Suprapubic skin (tissue), 4 donors: ENCODE measurements at regions not wholly inside any gene's neighbourhood (a gene's known extent, or its start where the extent isn't known, plus 50 kb on each side); places are given as distances from the start of the nearest gene placed in this dataset.

Experiments
- DNase-seq, 2 donors: peaks; one replicate each; pipeline ENCODE4 v3.0.0-alpha.2; 2019; ENCODE audit warnings: low spot score in 2 of 2
- H3K27ac ChIP-seq: fragments of 200-600 bp; sonication (generic); one replicate; pipeline ENCODE4 v1.5.1; 2019
- H3K27me3 ChIP-seq: fragments of 200-600 bp; sonication (generic); one replicate; pipeline ENCODE4 v1.5.1; 2019
- H3K36me3 ChIP-seq: fragments of 200-600 bp; sonication (generic); one replicate; pipeline ENCODE4 v1.5.1; 2019
- H3K4me1 ChIP-seq: fragments of 200-600 bp; sonication (generic); one replicate; pipeline ENCODE4 v1.5.1; 2019
- H3K4me3 ChIP-seq: fragments of 200-600 bp; sonication (generic); one replicate; pipeline ENCODE4 v1.5.1; 2019; ENCODE audit warnings: mild to moderate bottlenecking
- H3K9me3 ChIP-seq: fragments of 200-600 bp; sonication (generic); one replicate; pipeline ENCODE4 v1.5.1; 2019
- EP300 ChIP-seq: sonication (generic); formaldehyde crosslinking; IDR thresholded peaks from one replicate; pipeline ENCODE4 v1.6.1; 2017; ENCODE audit warnings: antibody characterized with exemption
- POLR2A ChIP-seq, 2 donors: fragments of 450-650 bp; IDR thresholded peaks; one replicate each; pipeline ENCODE4 v1.6.1; 2017; ENCODE audit warnings: antibody characterized with exemption in 2 of 2, mild to moderate bottlenecking in 2 of 2, moderate library complexity in 2 of 2
- POLR2AphosphoS5 ChIP-seq, 3 donors: sonication (generic); formaldehyde crosslinking; IDR thresholded peaks; one replicate each; pipeline ENCODE4 v1.6.1; 2017; ENCODE audit warnings: antibody characterized with exemption in 3 of 3
- WGBS: methylation state at CpG from one replicate; pipeline ENCODE4 v1.1.5; 2018; 5-methylcytosine and 5-hydroxymethylcytosine counted together
- TF ChIP-seq, protein P1 (sequence below), 2 donors: fragments of 200-600 bp in 1 of 2; fragments of 450-650 bp in 1 of 2; sonication (generic) in 1 of 2; IDR thresholded peaks; one replicate each; pipeline ENCODE4 v1.5.1; 2016 to 2019; ENCODE audit warnings: antibody characterized with exemption in 2 of 2, mild to moderate bottlenecking in 1 of 2, moderate library complexity in 1 of 2

DNA sequence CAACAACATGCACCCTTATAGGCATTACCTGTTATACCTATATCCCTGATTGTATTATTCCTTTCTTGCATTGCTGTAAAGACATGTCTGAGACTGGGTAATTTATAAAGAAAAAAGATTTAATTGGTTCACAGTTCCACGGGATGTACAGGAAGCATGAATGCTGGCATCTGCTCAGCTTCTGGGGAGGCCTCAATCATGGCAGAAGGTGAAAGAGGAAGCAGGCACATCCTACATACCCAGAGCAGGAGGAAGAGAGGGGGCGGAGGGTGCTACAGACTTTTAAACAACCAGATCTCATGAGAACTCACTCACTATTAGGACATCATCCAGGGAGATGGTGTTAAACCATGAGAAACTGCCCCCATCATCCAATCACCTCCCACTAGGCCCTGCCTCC, 191.7 kb upstream of the SPHKAP start:
- no peak for DNase-seq
- H3K36me3 ChIP-seq = no peaks in the 10 kb centered on the region
- H3K4me1 ChIP-seq = no peaks in the 10 kb centered on the region
- H3K27ac ChIP-seq = no peak overlapping the region
- TF ChIP-seq POLR2AphosphoS5 (IDR thresholded peaks at IDR 0.05) (no peak), EP300 (no peak), POLR2A (IDR thresholded peaks at IDR 0.05) (no peak)
- TF ChIP-seq, protein P1, sequence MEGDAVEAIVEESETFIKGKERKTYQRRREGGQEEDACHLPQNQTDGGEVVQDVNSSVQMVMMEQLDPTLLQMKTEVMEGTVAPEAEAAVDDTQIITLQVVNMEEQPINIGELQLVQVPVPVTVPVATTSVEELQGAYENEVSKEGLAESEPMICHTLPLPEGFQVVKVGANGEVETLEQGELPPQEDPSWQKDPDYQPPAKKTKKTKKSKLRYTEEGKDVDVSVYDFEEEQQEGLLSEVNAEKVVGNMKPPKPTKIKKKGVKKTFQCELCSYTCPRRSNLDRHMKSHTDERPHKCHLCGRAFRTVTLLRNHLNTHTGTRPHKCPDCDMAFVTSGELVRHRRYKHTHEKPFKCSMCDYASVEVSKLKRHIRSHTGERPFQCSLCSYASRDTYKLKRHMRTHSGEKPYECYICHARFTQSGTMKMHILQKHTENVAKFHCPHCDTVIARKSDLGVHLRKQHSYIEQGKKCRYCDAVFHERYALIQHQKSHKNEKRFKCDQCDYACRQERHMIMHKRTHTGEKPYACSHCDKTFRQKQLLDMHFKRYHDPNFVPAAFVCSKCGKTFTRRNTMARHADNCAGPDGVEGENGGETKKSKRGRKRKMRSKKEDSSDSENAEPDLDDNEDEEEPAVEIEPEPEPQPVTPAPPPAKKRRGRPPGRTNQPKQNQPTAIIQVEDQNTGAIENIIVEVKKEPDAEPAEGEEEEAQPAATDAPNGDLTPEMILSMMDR (IDR thresholded peaks at IDR 0.05) = no peak
- H3K27me3 ChIP-seq = no peaks in the 10 kb centered on the region
- H3K9me3 ChIP-seq = no peaks in the 10 kb centered on the region
- no peak overlapping the region for H3K4me3 ChIP-seq
- 66% methylated on average over 2 of the region's 2 CpGs for WGBS

DNA sequence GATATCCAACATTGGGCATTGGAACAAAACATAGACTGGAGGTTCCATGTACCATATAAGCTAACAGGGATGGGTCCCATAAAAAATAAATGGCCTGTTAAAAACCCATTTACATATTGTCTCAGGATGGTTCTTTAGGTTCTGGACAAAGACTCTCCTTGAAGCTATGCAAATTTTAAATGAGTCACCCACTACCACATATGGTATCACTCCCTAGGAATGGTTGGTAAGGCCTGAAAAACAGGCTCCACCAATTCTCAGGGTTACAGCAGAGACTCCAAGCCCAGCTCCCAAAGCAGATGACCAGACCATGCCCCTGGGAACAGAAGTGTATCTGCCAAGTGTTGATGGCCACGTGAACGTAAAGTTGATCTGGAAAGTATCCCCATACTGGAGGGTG, 190.7 kb upstream of the SPHKAP start:
- Histone ChIP-seq H3K4me1 (no peaks in the 10 kb centered on the region), H3K27ac (no peak overlapping the region), H3K9me3 (no peaks in the 10 kb centered on the region), H3K36me3 (no peaks in the 10 kb centered on the region), H3K4me3 (no peak overlapping the region), H3K27me3 (no peaks in the 10 kb centered on the region)
- TF ChIP-seq EP300 = no peak
- TF ChIP-seq, protein P1 (IDR thresholded peaks at IDR 0.05) = no peak
- no peak for TF ChIP-seq POLR2A (IDR thresholded peaks at IDR 0.05)
- no peak for TF ChIP-seq POLR2AphosphoS5 (IDR thresholded peaks at IDR 0.05)
- 60% methylated on average over 1 of the region's 2 CpGs for WGBS
- no peak for DNase-seq

DNA sequence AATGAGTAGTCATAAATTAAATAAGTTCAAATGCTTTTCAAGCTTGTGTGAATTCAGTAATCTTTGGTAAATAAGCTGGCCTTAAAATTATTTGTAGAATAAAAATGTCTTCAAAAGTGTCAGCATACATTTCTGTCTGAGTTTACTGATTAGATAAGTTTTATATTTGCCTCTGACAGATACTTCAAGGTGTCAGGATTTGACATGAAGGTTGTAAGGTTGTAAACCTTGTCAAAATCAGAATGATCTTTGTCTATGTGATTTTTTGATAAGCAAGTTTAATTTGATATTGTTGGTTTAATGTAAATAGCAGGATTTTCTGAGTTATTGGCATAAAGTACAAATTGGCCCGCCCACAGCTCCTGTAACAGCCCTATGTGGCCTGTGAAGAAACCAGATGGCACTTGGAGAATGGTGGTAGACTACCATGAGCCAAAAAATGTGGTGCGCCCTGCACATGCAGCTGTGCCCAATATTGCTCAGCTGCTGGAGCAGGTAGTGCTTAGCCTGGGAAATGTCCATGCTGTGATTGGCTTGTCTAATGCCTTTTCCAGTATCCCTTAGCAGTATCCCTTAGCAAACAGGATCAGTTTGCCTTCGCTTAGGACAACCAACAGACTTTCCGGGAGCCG, 188.0 kb upstream of the SPHKAP start:
- TF ChIP-seq EP300 = no peak
- TF ChIP-seq POLR2AphosphoS5 (IDR thresholded peaks at IDR 0.05) = no peak
- TF ChIP-seq, protein P1 (IDR thresholded peaks at IDR 0.05) = no peak
- TF ChIP-seq POLR2A (IDR thresholded peaks at IDR 0.05) = no peak
- Histone ChIP-seq H3K27me3 (no peaks in the 10 kb centered on the region), H3K4me3 (no peak overlapping the region), H3K27ac (no peak overlapping the region), H3K9me3 (no peaks in the 10 kb centered on the region), H3K4me1 (no peaks in the 10 kb centered on the region), H3K36me3 (no peaks in the 10 kb centered on the region)
- 98% methylated on average over 5 of the region's 5 CpGs for WGBS
- no peak for DNase-seq

DNA sequence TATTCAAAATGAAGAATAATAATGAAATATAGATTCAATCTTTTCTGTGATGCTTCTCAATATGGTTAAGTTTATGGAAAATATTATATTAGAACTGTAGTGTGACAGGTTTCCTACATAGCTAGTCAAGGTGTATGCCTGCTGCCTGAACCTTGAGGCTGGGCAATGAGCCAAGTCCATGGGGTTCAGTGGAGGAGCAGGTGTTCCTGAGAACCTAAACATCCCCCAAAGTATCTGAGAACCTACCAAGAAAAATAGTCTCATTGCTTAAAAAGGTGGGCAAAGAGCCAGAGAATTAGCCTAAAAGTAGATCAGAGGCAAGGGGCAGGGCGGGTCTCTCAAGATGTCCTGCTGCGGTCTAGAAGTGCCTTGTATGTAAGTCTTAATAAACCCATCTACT, 185.9 kb upstream of the SPHKAP start:
- WGBS = 73% methylated on average over 2 of the region's 2 CpGs
- Histone ChIP-seq H3K4me3 (no peak overlapping the region), H3K9me3 (no peaks in the 10 kb centered on the region), H3K27ac (no peak overlapping the region), H3K27me3 (no peaks in the 10 kb centered on the region), H3K36me3 (no peaks in the 10 kb centered on the region), H3K4me1 (no peaks in the 10 kb centered on the region)
- TF ChIP-seq POLR2A (IDR thresholded peaks at IDR 0.05) (no peak), POLR2AphosphoS5 (IDR thresholded peaks at IDR 0.05) (no peak), EP300 (no peak)
- TF ChIP-seq, protein P1 (IDR thresholded peaks at IDR 0.05) = no peak
- no peak for DNase-seq

DNA sequence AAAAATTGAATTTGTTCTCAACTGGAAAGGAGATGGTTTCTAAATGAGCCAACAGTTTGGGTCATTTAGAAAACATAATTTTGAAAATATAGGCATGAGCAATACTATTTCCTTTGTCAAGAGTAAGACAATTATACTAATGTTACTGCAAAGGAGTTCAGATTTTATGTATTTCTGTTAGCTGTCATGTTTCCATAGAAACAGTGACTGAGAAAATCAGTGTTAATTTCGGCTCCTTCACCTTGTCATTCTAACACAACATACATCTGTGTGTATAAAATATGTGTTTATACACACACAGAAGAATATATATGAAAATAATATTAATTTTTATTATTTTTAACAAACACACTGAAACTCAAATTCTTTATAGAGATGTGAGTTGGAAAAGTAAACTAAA, 178.0 kb upstream of the SPHKAP start:
- WGBS = 70% methylated on average over 1 of the region's 1 CpG
- no peaks in the 10 kb centered on the region for H3K27me3 ChIP-seq

More for the DNA sequence above, 178.0 kb upstream of the SPHKAP start:
- no peak for TF ChIP-seq POLR2A (IDR thresholded peaks at IDR 0.05)
- no peak for TF ChIP-seq POLR2AphosphoS5 (IDR thresholded peaks at IDR 0.05)
- TF ChIP-seq, protein P1 (IDR thresholded peaks at IDR 0.05) = no peak
- no peak for TF ChIP-seq EP300
- H3K27ac ChIP-seq = no peak overlapping the region
- H3K36me3 ChIP-seq = no peaks in the 10 kb centered on the region
- H3K4me3 ChIP-seq = no peak overlapping the region
- H3K4me1 ChIP-seq = no peaks in the 10 kb centered on the region
- DNase-seq = no peak
- H3K9me3 ChIP-seq = no peaks in the 10 kb centered on the region
